Parathyroid adenoma (tissue), 2 donors: ENCODE measurements at regions not wholly inside any gene's neighbourhood (a gene's known extent, or its start where the extent isn't known, plus 50 kb on each side); places are given as distances from the start of the nearest gene placed in this dataset.

ENCODE experiments used
- H2AFZ ChIP-seq: fragments of 300-600 bp; sonication (generic); one replicate; pipeline ENCODE4 v1.7.0; 2017; ENCODE audit warnings: antibody characterized with exemption, mild to moderate bottlenecking
- H3K27ac ChIP-seq: fragments of 300-600 bp; sonication (generic); one replicate; pipeline ENCODE4 v1.7.0; 2017
- H3K27me3 ChIP-seq: fragments of 300-600 bp; sonication (generic); one replicate; pipeline ENCODE4 v1.7.0; 2017; ENCODE audit warnings: low read length; ENCODE audit not compliant: control insufficient read depth, insufficient read depth
- H3K36me3 ChIP-seq: fragments of 300-600 bp; sonication (generic); one replicate; pipeline ENCODE4 v1.7.0; 2017; ENCODE audit warnings: low read length; ENCODE audit not compliant: control insufficient read depth, insufficient read depth
- H3K4me1 ChIP-seq: fragments of 300-600 bp; sonication (generic); one replicate; pipeline ENCODE4 v1.7.0; 2017; ENCODE audit warnings: control low read depth
- H3K4me2 ChIP-seq: fragments of 300-600 bp; sonication (generic); one replicate; pipeline ENCODE4 v1.7.0; 2017; ENCODE audit warnings: low read length
- H3K4me3 ChIP-seq: fragments of 300-600 bp; sonication (generic); one replicate; pipeline ENCODE4 v1.7.0; 2017; ENCODE audit warnings: low read depth, low read length
- H3K79me2 ChIP-seq: fragments of 300-600 bp; sonication (generic); one replicate; pipeline ENCODE4 v1.7.0; 2017; ENCODE audit warnings: control low read depth
- H3K9ac ChIP-seq: fragments of 300-600 bp; sonication (generic); one replicate; pipeline ENCODE4 v1.7.0; 2017; ENCODE audit warnings: mild to moderate bottlenecking
- H3K9me3 ChIP-seq: fragments of 300-600 bp; sonication (generic); one replicate; pipeline ENCODE4 v1.7.0; 2017; ENCODE audit warnings: low read length; ENCODE audit not compliant: control insufficient read depth
- TF ChIP-seq, protein P1 (sequence below): fragments of 300-600 bp; sonication (generic); IDR thresholded peaks from one replicate; pipeline ENCODE4 v1.7.0; 2017; ENCODE audit warnings: antibody characterized with exemption, mild to moderate bottlenecking
- donor health status: primary hyperparathyroidism.

DNA sequence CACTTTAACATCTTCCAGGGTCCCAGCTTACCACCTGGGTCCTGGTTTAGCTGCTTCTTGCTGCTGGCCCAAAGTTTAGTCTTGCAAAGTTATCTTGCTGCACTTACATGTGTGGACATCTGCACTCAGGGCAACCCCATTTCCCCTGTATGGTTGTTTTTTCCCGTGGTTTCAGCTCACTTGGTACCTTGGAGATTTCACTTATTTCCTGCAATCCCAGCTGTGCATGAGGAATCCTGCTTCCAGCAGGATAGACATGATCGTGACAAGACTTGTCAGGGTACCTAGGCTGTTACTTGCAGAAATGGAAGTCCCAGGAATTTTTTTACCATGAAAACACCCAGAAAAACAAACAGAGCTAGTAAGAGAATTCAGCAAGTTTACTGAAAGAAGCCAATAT is 95.9 kb upstream of the LEP start:
- Histone ChIP-seq H3K27ac (no peak overlapping the region), H2AFZ (no peak overlapping the region), H3K4me1 (no peaks in the 10 kb centered on the region), H3K4me3 (no peak overlapping the region), H3K36me3 (no peaks in the 10 kb centered on the region), H3K27me3 (no peaks in the 10 kb centered on the region), H3K9me3 (no peaks in the 10 kb centered on the region), H3K4me2 (no peak overlapping the region), H3K9ac (no peak overlapping the region), H3K79me2 (no peaks in the 10 kb centered on the region)
- TF ChIP-seq, protein P1, sequence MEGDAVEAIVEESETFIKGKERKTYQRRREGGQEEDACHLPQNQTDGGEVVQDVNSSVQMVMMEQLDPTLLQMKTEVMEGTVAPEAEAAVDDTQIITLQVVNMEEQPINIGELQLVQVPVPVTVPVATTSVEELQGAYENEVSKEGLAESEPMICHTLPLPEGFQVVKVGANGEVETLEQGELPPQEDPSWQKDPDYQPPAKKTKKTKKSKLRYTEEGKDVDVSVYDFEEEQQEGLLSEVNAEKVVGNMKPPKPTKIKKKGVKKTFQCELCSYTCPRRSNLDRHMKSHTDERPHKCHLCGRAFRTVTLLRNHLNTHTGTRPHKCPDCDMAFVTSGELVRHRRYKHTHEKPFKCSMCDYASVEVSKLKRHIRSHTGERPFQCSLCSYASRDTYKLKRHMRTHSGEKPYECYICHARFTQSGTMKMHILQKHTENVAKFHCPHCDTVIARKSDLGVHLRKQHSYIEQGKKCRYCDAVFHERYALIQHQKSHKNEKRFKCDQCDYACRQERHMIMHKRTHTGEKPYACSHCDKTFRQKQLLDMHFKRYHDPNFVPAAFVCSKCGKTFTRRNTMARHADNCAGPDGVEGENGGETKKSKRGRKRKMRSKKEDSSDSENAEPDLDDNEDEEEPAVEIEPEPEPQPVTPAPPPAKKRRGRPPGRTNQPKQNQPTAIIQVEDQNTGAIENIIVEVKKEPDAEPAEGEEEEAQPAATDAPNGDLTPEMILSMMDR, result no peak

DNA sequence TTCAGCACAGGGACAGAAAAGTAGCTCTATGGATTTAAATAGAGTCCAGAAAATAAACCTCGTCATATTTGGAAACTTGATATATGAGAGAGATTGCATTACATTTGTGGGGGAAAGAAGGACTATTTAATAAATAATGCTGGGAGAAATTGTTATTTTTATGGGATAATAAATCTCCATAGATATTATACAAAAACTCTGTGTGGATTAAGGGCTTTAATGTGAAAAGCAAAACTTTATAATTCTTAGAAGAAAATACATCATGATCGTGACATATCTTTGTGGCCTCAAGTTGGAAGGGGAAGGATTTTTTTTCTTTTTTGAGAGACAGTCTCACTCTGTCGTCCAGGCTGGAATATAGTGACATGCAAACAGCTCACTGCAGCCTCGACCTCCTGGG is 95.0 kb upstream of the LEP start:
- Histone ChIP-seq H3K27ac (no peak overlapping the region), H3K27me3 (no peaks in the 10 kb centered on the region), H3K36me3 (no peaks in the 10 kb centered on the region), H3K79me2 (no peaks in the 10 kb centered on the region), H3K4me2 (no peak overlapping the region), H2AFZ (no peak overlapping the region), H3K9me3 (no peaks in the 10 kb centered on the region), H3K4me3 (no peak overlapping the region), H3K4me1 (no peaks in the 10 kb centered on the region), H3K9ac (no peak overlapping the region)
- TF ChIP-seq, protein P1, result no peak

DNA sequence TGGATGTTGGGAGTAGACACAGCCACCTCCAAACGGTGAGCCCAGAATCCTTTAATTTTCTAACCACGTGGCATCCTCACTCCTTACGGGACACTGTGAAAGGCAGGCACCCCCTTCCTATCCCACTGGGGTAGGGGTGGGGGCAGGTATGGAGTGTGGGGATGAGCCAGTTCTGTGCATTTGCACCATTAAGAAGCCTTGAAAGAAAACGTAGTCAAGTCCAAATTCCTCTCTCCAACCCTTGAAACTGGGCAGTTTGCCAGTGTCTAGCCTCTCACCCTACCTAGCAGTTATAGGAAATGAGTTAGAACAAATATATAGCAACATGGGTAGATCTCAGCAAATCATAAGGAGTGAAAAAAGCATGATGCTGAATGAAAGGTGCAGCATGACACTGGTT is 92.4 kb upstream of the LEP start:
- no peak overlapping the region for H3K27ac ChIP-seq
- H3K4me2 ChIP-seq, result no peak overlapping the region
- no peak overlapping the region for H3K9ac ChIP-seq
- TF ChIP-seq, protein P1, result no peak
- H3K36me3 ChIP-seq, result no peaks in the 10 kb centered on the region
- H2AFZ ChIP-seq, result no peak overlapping the region
- H3K4me3 ChIP-seq, result no peak overlapping the region
- no peaks in the 10 kb centered on the region for H3K4me1 ChIP-seq
- no peaks in the 10 kb centered on the region for H3K9me3 ChIP-seq
- no peaks in the 10 kb centered on the region for H3K79me2 ChIP-seq
- H3K27me3 ChIP-seq, result no peaks in the 10 kb centered on the region

DNA sequence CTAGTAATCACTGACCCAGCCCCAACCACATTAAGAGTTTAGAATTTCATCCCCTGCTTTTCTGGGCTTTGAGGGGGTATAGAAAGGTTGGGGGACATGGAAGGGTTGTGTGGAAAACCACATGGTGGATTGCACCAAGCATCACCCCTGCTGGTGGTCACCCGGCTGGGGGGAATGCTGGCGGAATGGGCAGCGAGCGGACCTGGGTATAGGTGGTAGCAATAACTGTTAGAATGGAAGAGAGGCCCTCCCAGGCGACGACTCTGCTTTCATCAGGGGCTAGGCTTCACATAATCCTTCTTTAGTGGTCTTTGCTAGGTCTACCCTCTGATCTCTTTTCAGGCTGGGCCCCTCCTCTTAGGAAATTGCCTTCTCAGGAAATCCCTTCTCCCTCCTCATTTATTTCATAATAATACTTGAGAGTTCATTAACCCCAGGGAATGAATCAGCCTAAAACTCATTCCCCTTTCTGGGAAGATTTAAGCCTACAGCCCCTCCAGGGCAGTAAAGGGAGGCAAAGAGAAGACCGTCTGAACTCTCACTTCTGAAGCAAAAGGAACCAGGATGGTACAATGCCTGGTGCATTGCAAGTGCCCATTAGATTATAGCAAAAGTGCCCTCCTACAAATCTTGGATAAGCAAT is 90.7 kb upstream of the LEP start:
- Histone ChIP-seq H3K27me3 (no peaks in the 10 kb centered on the region), H3K4me3 (no peak overlapping the region), H3K79me2 (no peaks in the 10 kb centered on the region), H3K27ac (no peak overlapping the region), H3K4me1 (no peaks in the 10 kb centered on the region), H3K9me3 (no peaks in the 10 kb centered on the region), H2AFZ (no peak overlapping the region), H3K36me3 (no peaks in the 10 kb centered on the region), H3K4me2 (no peak overlapping the region), H3K9ac (no peak overlapping the region)
- TF ChIP-seq, protein P1, result no peak

DNA sequence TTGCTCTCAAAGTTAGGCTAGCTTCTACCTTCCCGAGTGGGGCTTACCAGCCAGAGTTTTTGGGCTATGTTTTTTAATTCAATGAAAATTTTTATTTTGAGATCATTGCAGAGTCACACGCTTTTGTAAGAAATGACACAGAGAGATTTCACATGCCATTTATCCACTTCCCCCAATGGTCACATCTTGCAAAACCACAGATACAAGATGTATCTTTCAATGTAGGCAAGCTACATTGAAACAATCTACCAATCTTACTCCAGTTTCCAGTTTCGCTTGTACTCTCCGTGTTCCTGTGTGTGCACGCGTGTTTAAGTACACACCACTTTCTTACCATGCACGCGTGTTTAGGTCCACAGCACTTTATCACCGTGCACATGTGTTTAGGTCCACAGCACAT is 89.4 kb upstream of the LEP start:
- Histone ChIP-seq H2AFZ (no peak overlapping the region), H3K27ac (no peak overlapping the region), H3K79me2 (no peaks in the 10 kb centered on the region), H3K4me1 (peaks cover 4% of the 10 kb centered on the region), H3K4me3 (no peak overlapping the region), H3K9ac (no peak overlapping the region), H3K27me3 (no peaks in the 10 kb centered on the region), H3K4me2 (no peak overlapping the region), H3K9me3 (no peaks in the 10 kb centered on the region), H3K36me3 (no peaks in the 10 kb centered on the region)
- TF ChIP-seq, protein P1, result no peak
